Brain microvascular endothelial cell (primary cell): ENCODE measurements at regions not wholly inside any gene's neighbourhood (a gene's known extent, or its start where the extent isn't known, plus 50 kb on each side); places are given as distances from the start of the nearest gene placed in this dataset.

ENCODE experiments used
- DNase-seq: peaks from one replicate; pipeline ENCODE4 v3.0.0-alpha.2; 2020
- H3K27ac ChIP-seq: fragments of 250-450 bp; sonication (Bioruptor Pico); 2 replicates; pipeline ENCODE4 v1.5.1; 2020; ENCODE audit warnings: mild to moderate bottlenecking, moderate library complexity
- H3K27me3 ChIP-seq: fragments of 250-450 bp; sonication (Bioruptor Pico); replicated peaks from 2 replicates; pipeline ENCODE4 v1.5.1; 2020; ENCODE audit warnings: mild to moderate bottlenecking
- H3K36me3 ChIP-seq: fragments of 250-450 bp; sonication (Bioruptor Pico); replicated peaks from 2 replicates; pipeline ENCODE4 v1.5.1; 2020; ENCODE audit warnings: mild to moderate bottlenecking
- H3K4me3 ChIP-seq: 2 replicates; pipeline ENCODE4 v1.5.1; 2011; ENCODE audit warnings: low read depth, mild to moderate bottlenecking, control low read depth, low read length, moderate library complexity
- in situ Hi-C: cut with HindIII; loops from 2 replicates; pipeline ENCODE4 v1.10.0; 2017; ENCODE audit warnings: low sequenced_read_pairs, low pct_ligation_motif_present
- TF ChIP-seq, protein P1 (sequence below): IDR thresholded peaks from 2 replicates; pipeline ENCODE4 v1.5.1; 2011; ENCODE audit warnings: low read depth, mild to moderate bottlenecking, moderate library complexity, low read length, control low read depth, inconsistent platforms; ENCODE audit errors: missing control alignments

DNA sequence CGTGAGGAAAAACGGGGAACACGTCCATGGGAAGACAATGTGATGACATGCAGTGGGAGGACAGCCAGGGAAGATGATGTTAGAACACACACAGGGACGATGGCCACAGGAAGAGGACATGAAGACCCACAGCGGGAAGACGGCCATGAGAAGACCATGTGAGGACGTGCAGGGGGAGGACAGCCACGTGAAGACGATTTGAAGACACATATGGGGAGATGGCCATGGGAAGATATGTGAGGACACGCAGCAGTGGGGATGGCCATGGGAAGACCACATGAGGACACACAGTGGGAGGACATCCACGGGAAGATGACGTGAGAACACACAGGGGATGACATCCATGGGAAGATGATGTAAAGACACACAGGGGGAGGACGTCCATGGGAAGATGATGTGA, 83.8 kb downstream of the UQCRFS1 start:
- TF ChIP-seq, protein P1, sequence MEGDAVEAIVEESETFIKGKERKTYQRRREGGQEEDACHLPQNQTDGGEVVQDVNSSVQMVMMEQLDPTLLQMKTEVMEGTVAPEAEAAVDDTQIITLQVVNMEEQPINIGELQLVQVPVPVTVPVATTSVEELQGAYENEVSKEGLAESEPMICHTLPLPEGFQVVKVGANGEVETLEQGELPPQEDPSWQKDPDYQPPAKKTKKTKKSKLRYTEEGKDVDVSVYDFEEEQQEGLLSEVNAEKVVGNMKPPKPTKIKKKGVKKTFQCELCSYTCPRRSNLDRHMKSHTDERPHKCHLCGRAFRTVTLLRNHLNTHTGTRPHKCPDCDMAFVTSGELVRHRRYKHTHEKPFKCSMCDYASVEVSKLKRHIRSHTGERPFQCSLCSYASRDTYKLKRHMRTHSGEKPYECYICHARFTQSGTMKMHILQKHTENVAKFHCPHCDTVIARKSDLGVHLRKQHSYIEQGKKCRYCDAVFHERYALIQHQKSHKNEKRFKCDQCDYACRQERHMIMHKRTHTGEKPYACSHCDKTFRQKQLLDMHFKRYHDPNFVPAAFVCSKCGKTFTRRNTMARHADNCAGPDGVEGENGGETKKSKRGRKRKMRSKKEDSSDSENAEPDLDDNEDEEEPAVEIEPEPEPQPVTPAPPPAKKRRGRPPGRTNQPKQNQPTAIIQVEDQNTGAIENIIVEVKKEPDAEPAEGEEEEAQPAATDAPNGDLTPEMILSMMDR: no peak
- DNase-seq: no peak
- H3K4me3 ChIP-seq: no peak overlapping the region
- no peaks in the 10 kb centered on the region for H3K27me3 ChIP-seq
- in situ Hi-C loops: no loop called here
- no peak overlapping the region for H3K27ac ChIP-seq
- no peaks in the 10 kb centered on the region for H3K36me3 ChIP-seq

DNA sequence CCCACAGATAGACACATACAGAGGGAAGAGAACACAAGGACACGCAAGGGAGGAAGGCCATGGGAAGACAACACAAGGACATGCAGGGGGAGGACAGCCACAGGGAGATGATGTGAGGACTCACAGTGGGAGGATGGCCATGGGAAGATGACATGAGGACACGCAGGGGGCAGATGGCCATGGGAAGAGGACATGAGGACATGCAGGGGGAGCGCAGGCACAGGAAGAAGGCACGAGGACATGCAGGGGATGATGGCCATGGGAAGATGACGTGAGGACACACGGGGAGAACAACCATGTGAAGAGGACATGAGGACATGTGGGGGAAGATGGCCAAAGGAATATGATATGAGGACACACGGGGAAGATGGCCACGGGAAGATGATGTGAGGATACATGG, 84.7 kb downstream of the UQCRFS1 start:
- in situ Hi-C loops: no loop called here
- Histone ChIP-seq H3K36me3 (no peaks in the 10 kb centered on the region), H3K4me3 (no peak overlapping the region), H3K27me3 (no peaks in the 10 kb centered on the region), H3K27ac (no peak overlapping the region)
- DNase-seq: no peak
- TF ChIP-seq, protein P1: no peak

DNA sequence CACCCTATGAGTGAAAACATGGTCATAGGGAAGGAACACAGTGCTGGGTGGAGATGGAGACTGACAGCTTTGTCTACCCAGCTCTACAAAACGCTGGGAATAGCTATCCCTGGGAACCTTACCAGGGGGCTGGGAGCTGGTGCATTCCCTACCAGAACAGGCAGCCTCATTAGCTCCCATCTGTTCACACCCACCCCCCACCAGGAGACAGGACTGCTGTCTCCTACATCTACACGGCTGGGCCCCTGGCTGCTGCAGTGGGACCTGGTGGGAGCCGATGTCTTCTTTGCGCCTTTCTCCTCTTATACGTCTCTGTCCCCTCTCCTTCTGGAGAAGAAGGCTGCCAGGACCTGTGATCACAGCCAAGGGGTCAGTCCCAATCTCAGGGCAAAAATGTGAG, 90.8 kb downstream of the UQCRFS1 start:
- no peak overlapping the region for H3K27ac ChIP-seq
- no peak overlapping the region for H3K4me3 ChIP-seq
- H3K27me3 ChIP-seq: no peaks in the 10 kb centered on the region
- no peaks in the 10 kb centered on the region for H3K36me3 ChIP-seq
- TF ChIP-seq, protein P1: no peak
- in situ Hi-C loops: no loop called here
- no peak for DNase-seq

- Histone ChIP-seq H3K36me3 (no peaks in the 10 kb centered on the region), H3K4me3 (no peak overlapping the region), H3K27ac (no peak overlapping the region), H3K27me3 (no peaks in the 10 kb centered on the region)
- DNase-seq: no peak
- in situ Hi-C loops: no loop called here
- TF ChIP-seq, protein P1: no peak
Measured at GRCh38 chr19:29121684-29122083, 91.3 kb downstream of the UQCRFS1 start.

GRCh38 chr19:29120466-29120865, 92.5 kb downstream of the UQCRFS1 start:
- TF ChIP-seq, protein P1: no peak
- Histone ChIP-seq H3K36me3 (no peaks in the 10 kb centered on the region), H3K27ac (no peak overlapping the region), H3K27me3 (no peaks in the 10 kb centered on the region), H3K4me3 (no peak overlapping the region)
- no peak for DNase-seq
- in situ Hi-C loops: no loop called here

DNA sequence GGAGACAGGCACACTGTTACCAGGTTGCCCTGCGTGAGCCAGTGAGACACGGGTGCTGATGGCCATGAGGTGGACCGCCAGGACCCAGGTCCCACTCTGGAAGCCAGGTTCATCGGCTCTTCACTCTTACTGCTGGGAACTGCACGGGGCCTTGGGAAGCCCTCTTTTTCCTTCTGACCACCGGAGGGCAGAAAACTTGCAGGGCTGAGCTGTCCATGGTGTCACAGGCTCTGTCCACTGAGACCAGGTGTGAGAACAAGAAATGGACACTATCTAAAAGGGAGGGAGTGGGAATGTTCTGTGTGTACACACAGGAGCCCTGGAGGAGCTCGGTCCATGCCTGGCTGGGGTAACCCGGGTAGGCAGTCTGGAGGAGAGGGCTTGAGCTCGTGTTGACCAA, 93.4 kb downstream of the UQCRFS1 start:
- H3K27ac ChIP-seq: no peak overlapping the region
- DNase-seq: no peak
- TF ChIP-seq, protein P1: no peak
- H3K36me3 ChIP-seq: no peaks in the 10 kb centered on the region
- no peaks in the 10 kb centered on the region for H3K27me3 ChIP-seq
- in situ Hi-C loops: no loop called here
- no peak overlapping the region for H3K4me3 ChIP-seq
